HEK293T (cell line): ENCODE measurements at regions not wholly inside any gene's neighbourhood (a gene's known extent, or its start where the extent isn't known, plus 50 kb on each side); places are given as distances from the start of the nearest gene placed in this dataset.

Experiments
- ELF4 ChIP-seq: fragments of 450-650 bp; IDR thresholded peaks from 2 replicates; pipeline ENCODE4 v1.6.1; 2017; ENCODE audit warnings: antibody characterized with exemption
- FOXA1 ChIP-seq: fragments of 450-650 bp; IDR thresholded peaks from 2 replicates; pipeline ENCODE4 v1.6.1; 2016; ENCODE audit warnings: mild to moderate bottlenecking
- FOXK2 ChIP-seq: fragments of 450-650 bp; IDR thresholded peaks from 2 replicates; pipeline ENCODE4 v1.6.1; 2016; ENCODE audit warnings: mild to moderate bottlenecking
- FOXM1 ChIP-seq: fragments of 450-650 bp; IDR thresholded peaks from 2 replicates; pipeline ENCODE4 v1.6.1; 2017; ENCODE audit warnings: mild to moderate bottlenecking, borderline replicate concordance
- PKNOX1 ChIP-seq: fragments of 450-650 bp; IDR thresholded peaks from 2 replicates; pipeline ENCODE4 v1.6.1; 2016
- ZNF384 ChIP-seq: fragments of 450-650 bp; IDR thresholded peaks from 2 replicates; pipeline ENCODE4 v1.6.1; 2016

GRCh38 chr4:116839826-116840225 is 245.6 kb downstream of the TRAM1L1 start:
- TF ChIP-seq FOXA1 (no peak), ZNF384 (no peak), PKNOX1 (no peak), FOXM1 (no peak), ELF4 (no peak), FOXK2 (no peak)
